WERI-Rb-1 (cell line): ENCODE measurements at regions not wholly inside any gene's neighbourhood (a gene's known extent, or its start where the extent isn't known, plus 50 kb on each side); places are given as distances from the start of the nearest gene placed in this dataset.

ENCODE experiments used
- DNase-seq: peaks from one replicate; pipeline ENCODE4 v3.0.0-alpha.2; 2020
- H3K27ac ChIP-seq: fragments of 250-450 bp; sonication (Bioruptor Pico); 2 replicates; pipeline ENCODE4 v1.5.1; 2020; ENCODE audit warnings: mild to moderate bottlenecking, moderate library complexity
- H3K27me3 ChIP-seq: fragments of 250-450 bp; sonication (Bioruptor Pico); 2 replicates; pipeline ENCODE4 v1.5.1; 2021; ENCODE audit warnings: mild to moderate bottlenecking, low read depth, moderate library complexity; ENCODE audit not compliant: insufficient read depth, severe bottlenecking
- H3K36me3 ChIP-seq: fragments of 250-450 bp; sonication (Bioruptor Pico); 2 replicates; pipeline ENCODE4 v1.5.1; 2020; ENCODE audit warnings: mild to moderate bottlenecking, moderate library complexity
- H3K4me3 ChIP-seq: 2 replicates; pipeline ENCODE4 v1.5.1; 2011; ENCODE audit warnings: low read depth, mild to moderate bottlenecking, control low read depth, low read length
- H3K9me3 ChIP-seq: fragments of 250-450 bp; sonication (Bioruptor Pico); 2 replicates; pipeline ENCODE4 v1.5.1; 2021; ENCODE audit warnings: mild to moderate bottlenecking, moderate library complexity; ENCODE audit not compliant: severe bottlenecking
- TF ChIP-seq, protein P1 (sequence below): IDR thresholded peaks from 2 replicates; pipeline ENCODE4 v1.5.1; 2011; ENCODE audit warnings: low read depth, mild to moderate bottlenecking, control low read depth, inconsistent platforms, low read length

DNA sequence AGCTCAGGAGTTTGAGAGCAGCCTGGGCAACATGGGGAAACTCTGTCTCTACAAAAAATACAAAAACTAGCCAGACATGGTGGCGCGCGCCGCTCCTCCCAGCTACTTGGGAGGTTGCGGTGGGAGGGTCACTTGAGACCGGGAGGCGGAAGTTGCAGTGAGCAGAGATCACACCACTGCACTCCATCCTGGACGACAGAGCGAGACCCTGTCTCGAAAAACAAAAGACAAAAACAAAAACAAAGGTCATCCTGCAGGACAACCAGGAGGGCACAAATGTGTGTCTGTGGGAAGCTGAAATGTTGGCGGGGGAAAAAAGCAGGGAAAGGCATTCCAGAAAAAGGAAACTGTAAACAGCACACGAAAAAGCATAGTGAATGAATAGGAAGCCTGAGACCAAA, 104.1 kb upstream of the HNRNPU start:
- no peaks in the 10 kb centered on the region for H3K9me3 ChIP-seq
- TF ChIP-seq, protein P1, sequence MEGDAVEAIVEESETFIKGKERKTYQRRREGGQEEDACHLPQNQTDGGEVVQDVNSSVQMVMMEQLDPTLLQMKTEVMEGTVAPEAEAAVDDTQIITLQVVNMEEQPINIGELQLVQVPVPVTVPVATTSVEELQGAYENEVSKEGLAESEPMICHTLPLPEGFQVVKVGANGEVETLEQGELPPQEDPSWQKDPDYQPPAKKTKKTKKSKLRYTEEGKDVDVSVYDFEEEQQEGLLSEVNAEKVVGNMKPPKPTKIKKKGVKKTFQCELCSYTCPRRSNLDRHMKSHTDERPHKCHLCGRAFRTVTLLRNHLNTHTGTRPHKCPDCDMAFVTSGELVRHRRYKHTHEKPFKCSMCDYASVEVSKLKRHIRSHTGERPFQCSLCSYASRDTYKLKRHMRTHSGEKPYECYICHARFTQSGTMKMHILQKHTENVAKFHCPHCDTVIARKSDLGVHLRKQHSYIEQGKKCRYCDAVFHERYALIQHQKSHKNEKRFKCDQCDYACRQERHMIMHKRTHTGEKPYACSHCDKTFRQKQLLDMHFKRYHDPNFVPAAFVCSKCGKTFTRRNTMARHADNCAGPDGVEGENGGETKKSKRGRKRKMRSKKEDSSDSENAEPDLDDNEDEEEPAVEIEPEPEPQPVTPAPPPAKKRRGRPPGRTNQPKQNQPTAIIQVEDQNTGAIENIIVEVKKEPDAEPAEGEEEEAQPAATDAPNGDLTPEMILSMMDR: no peak
- no peaks in the 10 kb centered on the region for H3K27me3 ChIP-seq
- peaks cover 3% of the 10 kb centered on the region; the same call in 1 of the 2 replicates for H3K36me3 ChIP-seq
- no peak overlapping the region for H3K27ac ChIP-seq
- no peak for DNase-seq
- H3K4me3 ChIP-seq: no peak overlapping the region

DNA sequence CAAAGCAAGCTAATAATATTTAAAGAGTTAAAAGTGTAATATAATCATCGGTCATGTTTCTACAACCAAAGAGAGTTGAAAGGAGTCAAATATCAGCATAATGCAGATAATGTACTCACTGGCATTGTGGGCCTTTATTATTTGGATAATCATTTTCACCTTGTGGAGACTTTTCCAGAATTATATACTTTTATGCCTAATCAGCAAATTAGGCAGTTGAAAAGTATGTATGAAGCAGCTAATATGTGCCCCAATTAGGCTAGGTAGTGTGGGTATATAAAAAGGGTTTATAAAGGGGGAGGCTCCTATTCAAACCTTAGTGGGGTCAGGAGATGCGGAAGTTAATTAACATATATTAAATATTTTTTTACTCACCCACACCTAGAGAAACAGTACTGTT, 102.8 kb upstream of the HNRNPU start:
- no peak overlapping the region for H3K27ac ChIP-seq
- H3K27me3 ChIP-seq: no peaks in the 10 kb centered on the region
- H3K36me3 ChIP-seq: peaks cover 3% of the 10 kb centered on the region; the same call in 1 of the 2 replicates
- no peak overlapping the region for H3K4me3 ChIP-seq
- no peak for DNase-seq
- TF ChIP-seq, protein P1: no peak
- no peaks in the 10 kb centered on the region for H3K9me3 ChIP-seq

DNA sequence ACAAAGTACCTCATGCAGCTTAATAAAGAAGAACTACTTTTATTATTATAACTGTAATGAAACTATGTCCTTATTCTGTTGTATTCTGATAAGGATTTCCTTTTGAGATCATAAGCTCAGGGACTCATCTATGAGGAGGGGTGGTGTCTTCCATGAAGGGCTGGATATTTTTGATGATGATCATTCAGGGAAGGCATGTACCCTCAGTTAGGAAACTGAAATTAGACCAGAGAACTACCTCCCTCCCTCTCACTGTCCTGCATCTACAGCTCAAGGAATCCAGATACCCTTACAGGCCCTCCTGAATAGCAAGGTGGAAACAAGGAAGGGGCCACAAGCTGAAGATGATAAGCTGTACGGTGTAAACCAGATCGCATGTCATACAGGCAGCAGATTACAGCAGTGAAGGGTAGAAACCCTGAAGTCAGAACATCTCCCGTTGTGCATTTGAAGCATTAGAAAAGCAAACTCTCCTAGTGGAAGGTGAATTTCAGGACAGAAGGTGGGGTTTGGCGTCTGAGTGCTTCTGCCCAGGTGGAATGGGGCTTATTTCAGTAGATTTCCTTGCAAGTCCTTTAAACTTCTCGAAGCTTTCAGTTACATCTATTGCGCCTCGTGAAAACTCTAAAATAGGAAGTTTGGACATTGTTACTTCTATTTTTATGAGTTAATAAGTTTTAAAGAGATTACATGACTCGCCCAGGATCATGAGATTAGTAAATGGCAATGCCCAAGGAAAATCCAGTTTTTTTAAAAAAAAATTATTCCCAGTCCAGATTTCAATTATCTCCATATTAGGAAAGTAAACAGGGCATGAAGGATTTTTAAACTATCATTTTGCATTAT, 101.1 kb upstream of the HNRNPU start:
- Histone ChIP-seq H3K9me3 (no peaks in the 10 kb centered on the region), H3K27me3 (no peaks in the 10 kb centered on the region), H3K36me3 (no peaks in the 10 kb centered on the region), H3K4me3 (no peak overlapping the region), H3K27ac (no peak overlapping the region)
- TF ChIP-seq, protein P1: no peak
- DNase-seq: no peak

- TF ChIP-seq, protein P1: no peak
- H3K4me3 ChIP-seq: no peak overlapping the region
- no peak overlapping the region for H3K27ac ChIP-seq
- no peak for DNase-seq
- H3K36me3 ChIP-seq: no peaks in the 10 kb centered on the region
- no peaks in the 10 kb centered on the region for H3K9me3 ChIP-seq
- H3K27me3 ChIP-seq: no peaks in the 10 kb centered on the region
Measured at GRCh38 chr1:244964112-244964971, 100.0 kb upstream of the HNRNPU start.

DNA sequence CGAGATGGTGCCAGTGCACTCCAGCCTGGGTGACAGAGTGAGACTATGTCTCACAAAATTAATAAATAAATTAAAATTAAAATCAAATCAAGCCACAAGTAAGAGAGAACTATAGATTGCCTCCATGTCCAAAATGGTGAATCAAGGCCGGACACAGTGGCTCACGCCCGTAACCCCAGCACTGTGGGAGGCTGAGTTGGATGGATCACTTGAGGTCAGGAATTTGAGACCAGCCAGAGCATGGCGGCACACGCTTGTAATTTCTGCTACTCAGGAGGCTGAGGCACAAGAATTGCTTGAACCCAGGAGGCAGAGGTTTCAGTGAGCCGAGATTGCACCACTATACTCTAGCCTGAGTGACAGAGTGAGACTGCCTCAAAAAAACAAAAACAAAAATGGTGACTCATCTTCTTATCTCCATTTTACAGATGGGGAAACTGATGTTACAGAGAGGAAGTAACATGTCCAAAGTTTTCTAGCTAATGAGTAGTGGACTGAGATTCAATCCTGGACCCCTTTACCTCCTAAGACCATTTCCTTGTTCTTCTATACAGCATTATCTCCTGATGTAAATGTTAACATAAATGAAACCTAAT, 99.0 kb upstream of the HNRNPU start:
- no peaks in the 10 kb centered on the region for H3K27me3 ChIP-seq
- DNase-seq: no peak
- no peak overlapping the region for H3K27ac ChIP-seq
- TF ChIP-seq, protein P1: no peak
- no peaks in the 10 kb centered on the region for H3K36me3 ChIP-seq
- H3K9me3 ChIP-seq: no peaks in the 10 kb centered on the region
- no peak overlapping the region for H3K4me3 ChIP-seq
